ENCODE measurements at regions not wholly inside any gene's neighbourhood (a gene's known extent, or its start where the extent isn't known, plus 50 kb on each side); places are given as distances from the start of the nearest gene placed in this dataset.

- no peak for TF ChIP-seq CTCF (IDR thresholded peaks at IDR 0.05; ENCODE audit: low read depth, low read length, missing control alignments)
- no peak for DNase-seq (ENCODE audit: low read depth)
- no peak overlapping the region for H3K4me3 ChIP-seq (ENCODE audit: low read depth, low read length)
Observed at GRCh38 chr12:79522989-79523386, 167.8 kb downstream of the PAWR start.

GRCh38 chr12:79522257-79522988, 168.3 kb downstream of the PAWR start:
- DNase-seq (ENCODE audit: low read depth), result no peak
- no peak overlapping the region for H3K4me3 ChIP-seq (ENCODE audit: low read depth, low read length)
- in situ Hi-C loops (cut with HindIII; ENCODE audit: low sequenced_read_pairs), result no loop called here
- no peak for TF ChIP-seq CTCF (IDR thresholded peaks at IDR 0.05; ENCODE audit: low read depth, low read length, missing control alignments)

More at GRCh38 chr12:79522989-79523386, 167.8 kb downstream of the PAWR start:
- in situ Hi-C loops (cut with HindIII; ENCODE audit: low sequenced_read_pairs), result no loop called here

- no peak for TF ChIP-seq CTCF (IDR thresholded peaks at IDR 0.05; ENCODE audit: low read depth, low read length, missing control alignments)
- no peak for DNase-seq (ENCODE audit: low read depth)
- in situ Hi-C loops (cut with HindIII; ENCODE audit: low sequenced_read_pairs), result no loop called here
- H3K4me3 ChIP-seq (ENCODE audit: low read depth, low read length), result no peak overlapping the region
Observed at GRCh38 chr12:79521576-79521975, 169.2 kb downstream of the PAWR start.

- DNase-seq (ENCODE audit: low read depth), result no peak
- no peak overlapping the region for H3K4me3 ChIP-seq (ENCODE audit: low read depth, low read length)
- in situ Hi-C loops (cut with HindIII; ENCODE audit: low sequenced_read_pairs), result no loop called here
- TF ChIP-seq CTCF (IDR thresholded peaks at IDR 0.05; ENCODE audit: low read depth, low read length, missing control alignments), result no peak
Observed at GRCh38 chr12:79517363-79517762, 173.4 kb downstream of the PAWR start.

- in situ Hi-C loops (cut with HindIII; ENCODE audit: low sequenced_read_pairs), result no loop called here
- H3K4me3 ChIP-seq (ENCODE audit: low read depth, low read length), result no peak overlapping the region
- TF ChIP-seq CTCF (IDR thresholded peaks at IDR 0.05; ENCODE audit: low read depth, low read length, missing control alignments), result no peak
- no peak for DNase-seq (ENCODE audit: low read depth)
Observed at GRCh38 chr12:79515530-79515935, 175.2 kb downstream of the PAWR start.

GRCh38 chr12:79514730-79515529, 175.8 kb downstream of the PAWR start:
- no peak overlapping the region for H3K4me3 ChIP-seq (ENCODE audit: low read depth, low read length)
- in situ Hi-C loops (cut with HindIII; ENCODE audit: low sequenced_read_pairs), result no loop called here
- no peak for DNase-seq (ENCODE audit: low read depth)
- no peak for TF ChIP-seq CTCF (IDR thresholded peaks at IDR 0.05; ENCODE audit: low read depth, low read length, missing control alignments)
